GM18951 (cell line): ENCODE measurements at regions not wholly inside any gene's neighbourhood (a gene's known extent, or its start where the extent isn't known, plus 50 kb on each side); places are given as distances from the start of the nearest gene placed in this dataset.

Experiments
- POLR2A ChIP-seq: IDR thresholded peaks from 4 replicates; pipeline ENCODE4 v1.6.1; 2011; ENCODE audit warnings: mild to moderate bottlenecking; ENCODE audit not compliant: insufficient read length, insufficient read depth; ENCODE audit errors: extremely low read depth
- in situ Hi-C: fragments of 300-500 bp; cut with MboI; formaldehyde crosslinking; loops from one replicate; pipeline ENCODE4 v1.12.0; 2022; ENCODE audit warnings: low sequenced_read_pairs, mixed read lengths, inconsistent platforms; ENCODE audit not compliant: unreplicated experiment

- in situ Hi-C loops: no loop called here
- TF ChIP-seq POLR2A: no peak
Measured at GRCh38 chr20:7196481-7196880, 429.0 kb downstream of the BMP2 start.

- TF ChIP-seq POLR2A: no peak
- in situ Hi-C loops: no loop called here
Measured at GRCh38 chr20:7199861-7200260, 432.4 kb downstream of the BMP2 start.

GRCh38 chr20:7207186-7207798, 439.8 kb downstream of the BMP2 start:
- TF ChIP-seq POLR2A: no peak
- in situ Hi-C loops: no loop called here

GRCh38 chr20:7210910-7211309, 443.4 kb downstream of the BMP2 start:
- TF ChIP-seq POLR2A: no peak
- in situ Hi-C loops: no loop called here

- no peak for TF ChIP-seq POLR2A
- in situ Hi-C loops: no loop called here
Measured at GRCh38 chr20:7214081-7214740, 446.7 kb downstream of the BMP2 start.

- no peak for TF ChIP-seq POLR2A
- in situ Hi-C loops: no loop called here
Measured at GRCh38 chr20:7217606-7218005, 450.1 kb downstream of the BMP2 start.

- TF ChIP-seq POLR2A: no peak
- in situ Hi-C loops: no loop called here
Measured at GRCh38 chr20:7220755-7221154, 453.3 kb downstream of the BMP2 start.

- in situ Hi-C loops: no loop called here
- TF ChIP-seq POLR2A: no peak
Measured at GRCh38 chr20:7226156-7226555, 458.7 kb downstream of the BMP2 start.

GRCh38 chr20:7231303-7231702, 463.8 kb downstream of the BMP2 start:
- TF ChIP-seq POLR2A: no peak
- in situ Hi-C loops: no loop called here

GRCh38 chr20:7232796-7233195, 465.3 kb downstream of the BMP2 start:
- no peak for TF ChIP-seq POLR2A
- in situ Hi-C loops: no loop called here

GRCh38 chr20:7237251-7237650, 469.8 kb downstream of the BMP2 start:
- TF ChIP-seq POLR2A: no peak
- in situ Hi-C loops: no loop called here

- TF ChIP-seq POLR2A: no peak
- in situ Hi-C loops: no loop called here
Measured at GRCh38 chr20:7240490-7240889, 473.0 kb downstream of the BMP2 start.

- in situ Hi-C loops: no loop called here
- TF ChIP-seq POLR2A: no peak
Measured at GRCh38 chr20:7248281-7249201, 481.1 kb downstream of the BMP2 start.
